ENCODE measurements at regions not wholly inside any gene's neighbourhood (a gene's known extent, or its start where the extent isn't known, plus 50 kb on each side); places are given as distances from the start of the nearest gene placed in this dataset.

- TF ChIP-seq USF2 (IDR thresholded peaks at IDR 0.05; ENCODE audit: low read length) (no peak), TEAD4 (IDR thresholded peaks at IDR 0.05; ENCODE audit: low read depth, low read length) (no peak), JUN (IDR thresholded peaks at IDR 0.05; ENCODE audit: low read depth, low read length) (no peak), CEBPB (IDR thresholded peaks at IDR 0.05; ENCODE audit: low read depth, low read length) (no peak)
- TF ChIP-seq, protein P1, sequence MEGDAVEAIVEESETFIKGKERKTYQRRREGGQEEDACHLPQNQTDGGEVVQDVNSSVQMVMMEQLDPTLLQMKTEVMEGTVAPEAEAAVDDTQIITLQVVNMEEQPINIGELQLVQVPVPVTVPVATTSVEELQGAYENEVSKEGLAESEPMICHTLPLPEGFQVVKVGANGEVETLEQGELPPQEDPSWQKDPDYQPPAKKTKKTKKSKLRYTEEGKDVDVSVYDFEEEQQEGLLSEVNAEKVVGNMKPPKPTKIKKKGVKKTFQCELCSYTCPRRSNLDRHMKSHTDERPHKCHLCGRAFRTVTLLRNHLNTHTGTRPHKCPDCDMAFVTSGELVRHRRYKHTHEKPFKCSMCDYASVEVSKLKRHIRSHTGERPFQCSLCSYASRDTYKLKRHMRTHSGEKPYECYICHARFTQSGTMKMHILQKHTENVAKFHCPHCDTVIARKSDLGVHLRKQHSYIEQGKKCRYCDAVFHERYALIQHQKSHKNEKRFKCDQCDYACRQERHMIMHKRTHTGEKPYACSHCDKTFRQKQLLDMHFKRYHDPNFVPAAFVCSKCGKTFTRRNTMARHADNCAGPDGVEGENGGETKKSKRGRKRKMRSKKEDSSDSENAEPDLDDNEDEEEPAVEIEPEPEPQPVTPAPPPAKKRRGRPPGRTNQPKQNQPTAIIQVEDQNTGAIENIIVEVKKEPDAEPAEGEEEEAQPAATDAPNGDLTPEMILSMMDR (IDR thresholded peaks at IDR 0.05; ENCODE audit: control extremely low read depth in 1 of 3, insufficient read depth in 1 of 3, low read depth in 1 of 3, low read length in 3 of 3): no peak
Measured at GRCh38 chr14:29461101-29461500, 466.5 kb downstream of the PRKD1 start.
